ENCODE measurements at regions not wholly inside any gene's neighbourhood (a gene's known extent, or its start where the extent isn't known, plus 50 kb on each side); places are given as distances from the start of the nearest gene placed in this dataset.

- Histone ChIP-seq H3K79me2 (no peaks in the 10 kb centered on the region), H3K4me2 (no peak overlapping the region), H3K36me3 (replicated peaks; ENCODE audit: insufficient read depth, low read depth) (no peaks in the 10 kb centered on the region), H2AFZ (no peak overlapping the region), H4K20me1 (ENCODE audit: insufficient read depth, poor library complexity, severe bottlenecking) (no peaks in the 10 kb centered on the region), H3K27me3 (no peaks in the 10 kb centered on the region), H3K9me3 (ENCODE audit: low read depth) (no peaks in the 10 kb centered on the region), H3K9me2 (replicated peaks; ENCODE audit: insufficient read depth) (no peaks in the 10 kb centered on the region), H3K4me1 (ENCODE audit: insufficient read depth) (no peaks in the 10 kb centered on the region), H3K4me3 (no peak overlapping the region), H3K27ac (no peak overlapping the region)
- TF ChIP-seq EZH2phosphoT487 (IDR thresholded peaks at IDR 0.05; ENCODE audit: low read depth, severe bottlenecking, unreplicated experiment) (no peak), CTCF (IDR thresholded peaks at IDR 0.05; ENCODE audit: poor library complexity) (no peak), EZH2 (IDR thresholded peaks at IDR 0.05; ENCODE audit: borderline replicate concordance) (no peak)
- WGBS (ENCODE audit: low lambda C conversion rate, missing lambda C conversion rate), result 82% methylated on average over 3 of the region's 3 CpGs
- no peak for DNase-seq (ENCODE audit: low spot score)
Measured at GRCh38 chrX:20739038-20739745, 472.5 kb upstream of the RPS6KA3 start.

- DNase-seq (ENCODE audit: low spot score), result no peak
- H2AFZ ChIP-seq, result no peak overlapping the region
- H3K4me3 ChIP-seq, result no peak overlapping the region
- H3K36me3 ChIP-seq (replicated peaks; ENCODE audit: insufficient read depth, low read depth), result no peaks in the 10 kb centered on the region
- H3K4me2 ChIP-seq, result no peak overlapping the region
- no peaks in the 10 kb centered on the region for H3K4me1 ChIP-seq (ENCODE audit: insufficient read depth)
- no peak overlapping the region for H3K27ac ChIP-seq
- no peak for TF ChIP-seq EZH2phosphoT487 (IDR thresholded peaks at IDR 0.05; ENCODE audit: low read depth, severe bottlenecking, unreplicated experiment)
- no peak for TF ChIP-seq EZH2 (IDR thresholded peaks at IDR 0.05; ENCODE audit: borderline replicate concordance)
- TF ChIP-seq CTCF (IDR thresholded peaks at IDR 0.05; ENCODE audit: poor library complexity), result no peak
- no peaks in the 10 kb centered on the region for H4K20me1 ChIP-seq (ENCODE audit: insufficient read depth, poor library complexity, severe bottlenecking)
- H3K9me3 ChIP-seq (ENCODE audit: low read depth), result no peaks in the 10 kb centered on the region
- WGBS (ENCODE audit: low lambda C conversion rate, missing lambda C conversion rate), result 65% methylated on average over 1 of the region's 1 CpG
- H3K79me2 ChIP-seq, result no peaks in the 10 kb centered on the region
- H3K9me2 ChIP-seq (replicated peaks; ENCODE audit: insufficient read depth), result no peaks in the 10 kb centered on the region
- no peaks in the 10 kb centered on the region for H3K27me3 ChIP-seq
Measured at GRCh38 chrX:20729416-20729815, 462.7 kb upstream of the RPS6KA3 start.

GRCh38 chrX:20727447-20727846 is 460.7 kb upstream of the RPS6KA3 start:
- Histone ChIP-seq H3K27me3 (no peaks in the 10 kb centered on the region), H3K4me2 (no peak overlapping the region), H3K9me3 (ENCODE audit: low read depth) (no peaks in the 10 kb centered on the region), H3K36me3 (replicated peaks; ENCODE audit: insufficient read depth, low read depth) (no peaks in the 10 kb centered on the region), H3K79me2 (no peaks in the 10 kb centered on the region), H3K9me2 (replicated peaks; ENCODE audit: insufficient read depth) (no peaks in the 10 kb centered on the region), H3K27ac (no peak overlapping the region), H3K4me3 (no peak overlapping the region), H3K4me1 (ENCODE audit: insufficient read depth) (no peaks in the 10 kb centered on the region), H4K20me1 (ENCODE audit: insufficient read depth, poor library complexity, severe bottlenecking) (no peaks in the 10 kb centered on the region), H2AFZ (no peak overlapping the region)
- no peak for TF ChIP-seq EZH2phosphoT487 (IDR thresholded peaks at IDR 0.05; ENCODE audit: low read depth, severe bottlenecking, unreplicated experiment)
- TF ChIP-seq EZH2 (IDR thresholded peaks at IDR 0.05; ENCODE audit: borderline replicate concordance), result no peak
- TF ChIP-seq CTCF (IDR thresholded peaks at IDR 0.05; ENCODE audit: poor library complexity), result no peak
- no peak for DNase-seq (ENCODE audit: low spot score)
- WGBS (ENCODE audit: low lambda C conversion rate, missing lambda C conversion rate), result 58% methylated on average over 1 of the region's 1 CpG

All from hepatocyte (in vitro differentiated cells).